Astrocyte of the spinal cord (primary cell): ENCODE measurements at regions not wholly inside any gene's neighbourhood (a gene's known extent, or its start where the extent isn't known, plus 50 kb on each side); places are given as distances from the start of the nearest gene placed in this dataset.
"Not testable (repeated sequence)": the region's sequence is repeated elsewhere in the genome, so short reads cannot be mapped to it uniquely, and the experiment has no call there.

Experiments used
- DNase-seq: peaks from one replicate; pipeline ENCODE4 v3.0.0; 2011; ENCODE audit warnings: low read depth, low spot score
- H3K4me3 ChIP-seq: 2 replicates; pipeline ENCODE4 v1.5.1; 2011; ENCODE audit warnings: low read depth, mild to moderate bottlenecking, low read length, moderate library complexity
- CTCF ChIP-seq: IDR thresholded peaks from 2 replicates; pipeline ENCODE4 v1.5.1; 2012; ENCODE audit warnings: low read depth, mild to moderate bottlenecking, low read length, inconsistent platforms
- in situ Hi-C: cut with HindIII; loops from 2 replicates; pipeline ENCODE4 v1.10.0; 2017; ENCODE audit warnings: low sequenced_read_pairs

GRCh38 chr5:100402071-100402470 is 133.1 kb upstream of the FAM174A start:
- no peak for DNase-seq
- H3K4me3 ChIP-seq, result no peak overlapping the region
- in situ Hi-C loops, result no loop called here
- TF ChIP-seq CTCF, result no peak

- DNase-seq, result no peak
- in situ Hi-C loops, result no loop called here
- H3K4me3 ChIP-seq, result no peak overlapping the region
- TF ChIP-seq CTCF, result no peak
These were observed 134.0 kb upstream of the FAM174A start for GRCh38 chr5:100401149-100401548.

- in situ Hi-C loops, result not testable (repeated sequence)
These were observed 136.4 kb upstream of the FAM174A start for GRCh38 chr5:100398815-100399214.

GRCh38 chr5:100379254-100379858 is 155.8 kb upstream of the FAM174A start:
- in situ Hi-C loops, DNase-seq, H3K4me3 ChIP-seq: not testable (repeated sequence)

More at GRCh38 chr5:100398815-100399214, 136.4 kb upstream of the FAM174A start:
- DNase-seq, H3K4me3 ChIP-seq: not testable (repeated sequence)

GRCh38 chr5:100364757-100365478 is 170.3 kb upstream of the FAM174A start:
- in situ Hi-C loops, H3K4me3 ChIP-seq: not testable (repeated sequence)
- DNase-seq, result peak; percentile 64

GRCh38 chr5:100364343-100364742 is 170.8 kb upstream of the FAM174A start:
- DNase-seq, result peak; percentile 24
- H3K4me3 ChIP-seq, in situ Hi-C loops: not testable (repeated sequence)

- H3K4me3 ChIP-seq, in situ Hi-C loops: not testable (repeated sequence)
These were observed 175.2 kb upstream of the FAM174A start for GRCh38 chr5:100359998-100360397.

GRCh38 chr5:100346269-100346668 is 188.9 kb upstream of the FAM174A start:
- H3K4me3 ChIP-seq, in situ Hi-C loops, DNase-seq: not testable (repeated sequence)

More at GRCh38 chr5:100359998-100360397, 175.2 kb upstream of the FAM174A start:
- DNase-seq, result not testable (repeated sequence)

- in situ Hi-C loops, H3K4me3 ChIP-seq, DNase-seq: not testable (repeated sequence)
These were observed 193.7 kb upstream of the FAM174A start for GRCh38 chr5:100341485-100341884.

- no peak for DNase-seq
- TF ChIP-seq CTCF, result no peak
- in situ Hi-C loops, result no loop called here
- H3K4me3 ChIP-seq, result no peak overlapping the region
These were observed 212.7 kb upstream of the FAM174A start for GRCh38 chr5:100322483-100322882.
